ENCODE measurements at regions not wholly inside any gene's neighbourhood (a gene's known extent, or its start where the extent isn't known, plus 50 kb on each side); places are given as distances from the start of the nearest gene placed in this dataset.

GRCh38 chr4:135244056-135244455, 1042.5 kb upstream of the PABPC4L start:
- no peak for TF ChIP-seq CTCF (IDR thresholded peaks at IDR 0.05; ENCODE audit: poor library complexity)
- TF ChIP-seq EZH2 (IDR thresholded peaks at IDR 0.05; ENCODE audit: borderline replicate concordance) = no peak
- no peak for TF ChIP-seq EZH2phosphoT487 (IDR thresholded peaks at IDR 0.05; ENCODE audit: low read depth, severe bottlenecking, unreplicated experiment)
